ENCODE measurements at regions not wholly inside any gene's neighbourhood (a gene's known extent, or its start where the extent isn't known, plus 50 kb on each side); places are given as distances from the start of the nearest gene placed in this dataset.

- DNase-seq (no peak), ATAC-seq (no peak)
- H3K36me3 Mint-ChIP-seq = no peaks in the 10 kb centered on the region
- H3K4me1 ChIP-seq (ENCODE audit: control insufficient read depth, insufficient read depth, low read length) = no peaks in the 10 kb centered on the region
- H3K9me3 ChIP-seq (ENCODE audit: control insufficient read depth, insufficient read depth, low read length) = no peaks in the 10 kb centered on the region
- intact Hi-C loops (cut with micrococcal nuclease) = no loop called here
- no peaks in the 10 kb centered on the region for H3K9me3 Mint-ChIP-seq
- H3K4me3 ChIP-seq (ENCODE audit: low read length) = no peak overlapping the region
- H3K4me3 Mint-ChIP-seq = no peak overlapping the region
- no peak for TF ChIP-seq CTCF (IDR thresholded peaks at IDR 0.05)
- 81% methylated on average over 2 of the region's 3 CpGs for WGBS (ENCODE audit: insufficient coverage)
- no peaks in the 10 kb centered on the region for H3K27me3 Mint-ChIP-seq (ENCODE audit: low read depth in 2 of 2)
- H3K27me3 ChIP-seq (ENCODE audit: control insufficient read depth, insufficient read depth, low read length) = no peaks in the 10 kb centered on the region
- H3K4me1 Mint-ChIP-seq = no peaks in the 10 kb centered on the region
- H3K27ac ChIP-seq (ENCODE audit: low read length) = no peak overlapping the region
- no peak overlapping the region for H3K27ac Mint-ChIP-seq
- no peaks in the 10 kb centered on the region for H3K36me3 ChIP-seq (ENCODE audit: control insufficient read depth, insufficient read depth, low read length)
Measured at GRCh38 chr6:147740326-147740725, 231.8 kb downstream of the SAMD5 start.

- Histone ChIP-seq H3K27me3 (ENCODE audit: control insufficient read depth, insufficient read depth, low read length) (no peaks in the 10 kb centered on the region), H3K27ac (ENCODE audit: low read length) (no peak overlapping the region), H3K36me3 (ENCODE audit: control insufficient read depth, insufficient read depth, low read length) (no peaks in the 10 kb centered on the region), H3K4me1 (ENCODE audit: control insufficient read depth, insufficient read depth, low read length) (no peaks in the 10 kb centered on the region), H3K4me3 (ENCODE audit: low read length) (no peak overlapping the region), H3K9me3 (ENCODE audit: control insufficient read depth, insufficient read depth, low read length) (no peaks in the 10 kb centered on the region)
- intact Hi-C loops (cut with micrococcal nuclease) = no loop called here
- ATAC-seq (no peak), DNase-seq (no peak)
- WGBS (ENCODE audit: insufficient coverage) = 83% methylated on average over 3 of the region's 3 CpGs
- Mint-ChIP-seq H3K4me1 (no peaks in the 10 kb centered on the region), H3K27me3 (ENCODE audit: low read depth in 2 of 2) (no peaks in the 10 kb centered on the region), H3K27ac (no peak overlapping the region), H3K36me3 (no peaks in the 10 kb centered on the region), H3K9me3 (no peaks in the 10 kb centered on the region), H3K4me3 (no peak overlapping the region)
- TF ChIP-seq CTCF (IDR thresholded peaks at IDR 0.05) = no peak
Measured at GRCh38 chr6:147740916-147741315, 232.4 kb downstream of the SAMD5 start.

DNA sequence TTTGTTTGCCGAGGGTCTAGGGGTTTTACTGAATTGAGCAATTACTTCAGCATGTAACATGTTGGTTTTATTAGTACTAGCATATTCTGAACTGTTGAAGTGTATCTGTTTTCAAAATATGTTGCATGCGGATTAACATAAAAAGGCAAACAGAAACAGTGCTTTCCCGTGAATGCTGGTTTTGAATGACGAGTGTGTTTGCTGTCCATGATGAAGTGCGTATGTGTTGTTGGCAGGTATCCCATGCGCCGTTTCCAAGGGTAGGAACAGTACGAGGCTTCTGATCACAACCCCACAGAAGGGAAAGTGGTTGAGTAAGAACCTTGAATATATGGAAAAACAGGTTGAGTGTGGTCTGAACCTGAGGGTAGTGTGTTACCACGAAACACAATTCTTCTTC is 232.9 kb downstream of the SAMD5 start:
- TF ChIP-seq CTCF (IDR thresholded peaks at IDR 0.05) = no peak
- no peak overlapping the region for H3K27ac ChIP-seq (ENCODE audit: low read length)
- Mint-ChIP-seq H3K27ac (no peak overlapping the region), H3K36me3 (no peaks in the 10 kb centered on the region), H3K27me3 (ENCODE audit: low read depth in 2 of 2) (no peaks in the 10 kb centered on the region), H3K4me3 (no peak overlapping the region), H3K4me1 (no peaks in the 10 kb centered on the region), H3K9me3 (no peaks in the 10 kb centered on the region)
- H3K4me3 ChIP-seq (ENCODE audit: low read length) = no peak overlapping the region
- intact Hi-C loops (cut with micrococcal nuclease) = no loop called here
- H3K9me3 ChIP-seq (ENCODE audit: control insufficient read depth, insufficient read depth, low read length) = no peaks in the 10 kb centered on the region
- H3K4me1 ChIP-seq (ENCODE audit: control insufficient read depth, insufficient read depth, low read length) = no peaks in the 10 kb centered on the region
- no peak for DNase-seq
- WGBS (ENCODE audit: insufficient coverage) = 78% methylated on average over 9 of the region's 9 CpGs
- H3K27me3 ChIP-seq (ENCODE audit: control insufficient read depth, insufficient read depth, low read length) = no peaks in the 10 kb centered on the region
- no peak for ATAC-seq
- no peaks in the 10 kb centered on the region for H3K36me3 ChIP-seq (ENCODE audit: control insufficient read depth, insufficient read depth, low read length)

DNA sequence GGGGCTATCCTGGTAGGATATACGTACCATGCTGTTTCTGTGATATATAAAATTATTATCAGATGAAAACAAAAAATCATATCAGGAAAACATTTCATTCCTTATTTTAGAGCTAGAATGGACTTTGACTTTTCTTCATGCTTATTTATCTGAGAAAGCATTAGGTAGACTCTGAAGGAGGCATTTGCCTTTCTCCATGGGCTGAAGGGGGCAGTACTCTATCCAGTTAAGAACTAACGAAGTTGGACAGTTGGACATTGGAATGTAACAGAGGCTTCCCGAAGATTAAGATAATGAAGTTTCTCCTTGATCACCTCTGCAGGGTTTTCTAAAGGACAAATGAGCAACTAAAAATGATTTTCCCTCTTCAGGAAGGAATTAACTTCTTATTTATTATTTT is 233.9 kb downstream of the SAMD5 start:
- Histone ChIP-seq H3K4me3 (ENCODE audit: low read length) (no peak overlapping the region), H3K27me3 (ENCODE audit: control insufficient read depth, insufficient read depth, low read length) (no peaks in the 10 kb centered on the region), H3K27ac (ENCODE audit: low read length) (no peak overlapping the region), H3K4me1 (ENCODE audit: control insufficient read depth, insufficient read depth, low read length) (no peaks in the 10 kb centered on the region), H3K9me3 (ENCODE audit: control insufficient read depth, insufficient read depth, low read length) (no peaks in the 10 kb centered on the region), H3K36me3 (ENCODE audit: control insufficient read depth, insufficient read depth, low read length) (no peaks in the 10 kb centered on the region)
- H3K27ac Mint-ChIP-seq = no peak overlapping the region
- H3K9me3 Mint-ChIP-seq = no peaks in the 10 kb centered on the region
- 79% methylated on average over 1 of the region's 3 CpGs for WGBS (ENCODE audit: insufficient coverage)
- H3K27me3 Mint-ChIP-seq (ENCODE audit: low read depth in 2 of 2) = no peaks in the 10 kb centered on the region
- intact Hi-C loops (cut with micrococcal nuclease) = no loop called here
- DNase-seq (no peak), ATAC-seq (no peak)
- no peaks in the 10 kb centered on the region for H3K4me1 Mint-ChIP-seq
- no peak for TF ChIP-seq CTCF (IDR thresholded peaks at IDR 0.05)
- H3K36me3 Mint-ChIP-seq = no peaks in the 10 kb centered on the region
- H3K4me3 Mint-ChIP-seq = no peak overlapping the region
